ENCODE measurements at regions not wholly inside any gene's neighbourhood (a gene's known extent, or its start where the extent isn't known, plus 50 kb on each side); places are given as distances from the start of the nearest gene placed in this dataset.

DNA sequence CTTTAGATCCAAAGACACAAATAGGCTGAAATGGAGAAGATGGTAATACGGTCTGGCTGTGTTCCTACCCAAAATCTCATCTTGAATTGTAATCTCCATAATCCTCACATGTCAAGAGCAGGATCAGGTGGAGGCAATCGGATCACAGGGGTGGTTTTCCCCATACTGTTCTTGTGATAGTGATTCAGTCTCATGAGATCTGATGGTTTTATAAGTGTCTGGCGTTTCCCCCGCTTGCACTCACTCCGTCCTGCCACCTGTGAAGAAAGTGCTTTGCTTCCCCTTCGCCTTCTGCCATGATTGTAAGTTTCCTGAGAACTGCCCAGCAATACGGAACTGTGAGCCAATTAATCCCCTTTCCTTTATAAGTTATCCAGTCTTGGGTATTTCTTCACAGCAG lies 1795.5 kb upstream of the FLRT2 start:
- DNase-seq (ENCODE audit: insufficient read length, low spot score), result no peak
- no peak for TF ChIP-seq POLR2A (IDR thresholded peaks at IDR 0.05; ENCODE audit: low read depth, low read length)
- FAIRE-seq, result no peak

DNA sequence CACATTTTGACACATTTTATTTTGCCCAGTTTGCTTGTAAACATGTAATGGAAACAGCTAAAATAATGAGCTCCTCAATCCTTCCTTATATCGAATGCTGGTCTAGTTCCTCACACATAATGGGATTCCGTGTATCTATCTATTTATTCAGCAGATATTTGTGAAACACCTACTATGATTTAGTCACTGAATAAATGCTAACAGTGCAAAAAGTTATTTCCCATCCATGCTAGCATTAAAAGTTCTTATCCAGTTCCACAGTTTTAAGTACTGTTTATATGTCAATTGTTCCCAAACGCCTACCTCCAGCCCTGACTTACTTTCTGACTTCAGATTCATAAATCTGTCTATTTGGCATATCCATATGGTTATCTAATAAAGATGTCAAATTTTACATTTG lies 1788.7 kb upstream of the FLRT2 start:
- TF ChIP-seq POLR2A (IDR thresholded peaks at IDR 0.05; ENCODE audit: low read depth, low read length), result no peak
- no peak for FAIRE-seq
- DNase-seq (ENCODE audit: insufficient read length, low spot score), result no peak

DNA sequence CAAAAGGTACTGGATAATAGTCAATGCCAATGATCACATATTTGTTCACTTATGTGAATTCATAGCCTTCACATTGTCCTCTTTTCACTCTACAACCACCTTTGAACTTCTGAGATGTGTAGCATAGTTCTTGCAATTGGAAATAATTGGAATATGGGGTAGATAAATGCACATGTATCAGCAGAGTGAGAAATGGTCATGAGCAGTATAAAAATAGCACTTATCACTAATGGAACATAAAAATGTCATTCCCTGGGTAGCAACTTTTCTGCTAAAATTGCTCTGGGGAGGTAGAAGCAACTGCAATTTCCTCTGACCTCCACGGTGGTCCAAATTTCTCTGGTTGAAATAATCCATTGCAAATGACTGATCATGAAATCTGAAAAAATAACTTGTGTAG lies 1785.7 kb upstream of the FLRT2 start:
- FAIRE-seq (no peak), DNase-seq (ENCODE audit: insufficient read length, low spot score) (no peak)
- no peak for TF ChIP-seq POLR2A (IDR thresholded peaks at IDR 0.05; ENCODE audit: low read depth, low read length)

DNA sequence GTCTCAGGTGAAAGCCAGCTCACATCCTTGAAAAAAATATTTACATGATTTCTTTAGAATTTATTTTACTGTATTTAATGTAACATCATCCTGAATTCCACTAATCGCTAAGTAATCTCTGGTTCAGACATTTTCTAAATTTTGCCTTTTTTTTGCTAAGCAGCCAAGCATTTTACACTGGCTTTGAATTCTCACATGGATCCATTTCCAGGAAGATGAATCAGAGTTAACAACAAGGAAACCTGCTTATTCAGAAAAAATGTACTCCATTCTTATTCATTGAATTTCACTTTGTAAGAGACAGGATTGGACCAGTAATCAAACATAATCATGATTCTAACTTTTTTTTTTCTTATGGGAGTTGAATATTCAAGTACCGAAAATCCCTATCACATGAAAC lies 1785.1 kb upstream of the FLRT2 start:
- DNase-seq (ENCODE audit: insufficient read length, low spot score) (no peak), FAIRE-seq (no peak)
- TF ChIP-seq POLR2A (IDR thresholded peaks at IDR 0.05; ENCODE audit: low read depth, low read length), result no peak

DNA sequence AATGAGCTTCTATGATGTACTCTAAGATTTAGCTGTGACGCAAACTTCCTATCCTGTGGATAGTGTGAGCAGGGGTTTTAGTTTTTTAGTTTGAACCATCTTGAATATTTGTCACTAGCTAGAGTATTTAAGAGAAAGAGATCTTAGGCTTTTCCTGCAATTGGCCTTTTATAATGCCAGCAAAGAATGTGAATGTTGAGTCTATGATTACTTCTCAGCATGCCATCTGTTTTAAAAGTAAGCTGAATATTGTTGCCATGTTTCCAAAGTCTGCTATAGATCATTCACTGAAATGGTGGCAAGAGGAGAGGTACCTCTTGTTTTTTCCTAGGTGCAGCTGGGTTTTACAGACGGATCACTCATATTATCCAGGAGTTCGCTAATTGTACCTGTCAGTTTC lies 1783.6 kb upstream of the FLRT2 start:
- FAIRE-seq (no peak), DNase-seq (ENCODE audit: insufficient read length, low spot score) (no peak)
- no peak for TF ChIP-seq POLR2A (IDR thresholded peaks at IDR 0.05; ENCODE audit: low read depth, low read length)

DNA sequence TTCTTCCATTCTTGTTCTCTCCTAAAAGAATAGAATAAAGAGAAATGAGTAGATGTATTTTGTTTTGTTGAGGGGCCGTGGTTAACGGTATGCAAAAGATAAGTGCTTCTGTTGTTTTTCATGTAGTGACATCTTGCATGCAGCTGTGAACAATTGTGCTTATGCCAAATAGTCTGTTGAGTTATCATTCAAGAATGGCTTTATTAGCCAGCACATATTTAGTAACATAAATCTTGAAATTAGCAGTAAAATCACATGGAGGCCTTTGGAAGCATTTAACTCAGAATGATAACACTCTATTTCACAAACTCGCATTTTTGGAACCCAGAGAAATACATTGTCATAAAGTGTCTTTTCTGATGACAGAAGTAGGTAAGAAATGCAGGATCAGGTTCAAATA lies 1772.0 kb upstream of the FLRT2 start:
- DNase-seq (ENCODE audit: insufficient read length, low spot score) (no peak), FAIRE-seq (no peak)
- no peak for TF ChIP-seq POLR2A (IDR thresholded peaks at IDR 0.05; ENCODE audit: low read depth, low read length)

DNA sequence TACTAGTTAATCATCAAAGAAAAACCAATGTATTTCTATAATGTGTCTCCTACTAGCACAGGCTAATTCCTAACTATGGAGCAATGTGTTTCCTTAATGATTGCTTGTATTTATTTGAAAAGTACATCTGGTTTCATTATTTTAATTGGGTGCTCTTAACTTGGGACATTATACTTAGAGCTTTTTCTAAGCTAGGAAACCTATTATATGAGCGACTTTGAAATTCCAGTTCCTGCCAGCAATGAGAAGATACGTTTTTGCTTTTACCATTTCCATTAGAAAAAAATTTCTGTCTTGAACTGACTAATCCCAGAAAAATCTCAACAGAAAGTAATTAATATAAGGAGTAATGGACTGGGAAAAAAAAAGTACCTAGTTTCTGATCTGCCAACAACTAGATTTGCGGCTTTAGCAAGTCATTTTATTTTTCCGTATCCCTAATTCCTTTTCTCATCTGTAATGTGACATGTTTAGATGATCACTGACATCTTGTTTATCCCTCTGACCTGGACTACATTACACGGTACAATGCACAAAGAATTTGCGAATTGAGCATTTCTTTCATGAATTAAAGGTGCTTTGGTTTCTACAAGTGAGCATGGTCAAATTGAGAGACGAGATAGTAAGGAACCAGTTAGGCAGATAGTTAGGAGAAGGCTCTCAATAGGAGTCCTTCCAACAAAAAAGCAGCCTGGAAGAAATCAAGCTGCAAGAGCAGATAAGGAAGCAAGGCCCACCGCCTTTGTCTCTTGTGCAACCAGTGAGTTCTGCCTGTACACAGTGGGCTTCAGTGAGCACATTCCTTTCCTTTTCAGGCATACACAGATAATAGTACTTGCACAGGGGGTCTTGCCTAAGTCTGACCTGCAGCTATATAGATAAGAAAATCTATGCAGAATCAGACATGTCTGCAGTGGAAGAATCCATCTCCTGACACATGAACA lies 1765.0 kb upstream of the FLRT2 start:
- DNase-seq (ENCODE audit: insufficient read length, low spot score) (no peak), FAIRE-seq (no peak)
- no peak for TF ChIP-seq POLR2A (IDR thresholded peaks at IDR 0.05; ENCODE audit: low read depth, low read length)

DNA sequence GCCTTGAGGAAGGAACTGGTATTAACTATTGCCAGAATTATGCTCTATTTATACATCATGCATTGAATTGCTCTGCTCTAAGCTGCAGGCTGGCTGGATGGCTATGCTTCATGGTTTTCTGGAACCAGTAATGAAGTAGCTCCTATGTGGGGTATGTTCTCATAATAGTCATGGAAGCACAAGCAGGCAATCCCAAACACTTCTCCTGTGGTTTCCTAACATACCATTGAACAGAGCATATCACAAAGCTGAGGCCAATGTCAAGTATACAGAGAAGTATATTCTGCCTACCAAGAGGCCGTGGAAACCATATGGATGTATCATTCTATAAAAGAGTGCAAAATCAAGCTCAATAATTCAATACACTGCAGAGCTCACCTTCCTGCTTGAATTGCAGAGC lies 1752.4 kb upstream of the FLRT2 start:
- no peak for FAIRE-seq
- TF ChIP-seq POLR2A (IDR thresholded peaks at IDR 0.05; ENCODE audit: low read depth, low read length), result no peak
- no peak for DNase-seq (ENCODE audit: insufficient read length, low spot score)

DNA sequence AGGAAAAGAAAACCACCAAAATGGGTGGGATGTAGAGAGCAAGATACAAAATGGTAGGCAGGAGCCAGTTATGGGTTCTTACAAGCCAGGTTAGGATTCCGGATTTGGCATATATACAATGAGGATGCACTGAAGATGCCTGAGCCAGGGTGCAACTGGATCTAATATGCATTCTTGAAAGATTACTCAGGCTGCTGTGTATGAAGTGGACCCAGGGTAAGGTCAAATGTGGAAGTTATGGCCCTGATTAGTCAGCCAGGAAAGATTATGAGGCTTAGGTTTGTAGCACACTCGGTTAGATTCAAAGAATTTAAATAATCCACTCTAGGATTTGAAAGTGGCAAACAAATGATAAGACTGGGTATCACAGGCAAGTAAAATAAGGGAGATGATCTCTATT lies 1750.7 kb upstream of the FLRT2 start:
- no peak for TF ChIP-seq POLR2A (IDR thresholded peaks at IDR 0.05; ENCODE audit: low read depth, low read length)
- peak; percentile 57 for FAIRE-seq
- DNase-seq (ENCODE audit: insufficient read length, low spot score), result peak; percentile 16

DNA sequence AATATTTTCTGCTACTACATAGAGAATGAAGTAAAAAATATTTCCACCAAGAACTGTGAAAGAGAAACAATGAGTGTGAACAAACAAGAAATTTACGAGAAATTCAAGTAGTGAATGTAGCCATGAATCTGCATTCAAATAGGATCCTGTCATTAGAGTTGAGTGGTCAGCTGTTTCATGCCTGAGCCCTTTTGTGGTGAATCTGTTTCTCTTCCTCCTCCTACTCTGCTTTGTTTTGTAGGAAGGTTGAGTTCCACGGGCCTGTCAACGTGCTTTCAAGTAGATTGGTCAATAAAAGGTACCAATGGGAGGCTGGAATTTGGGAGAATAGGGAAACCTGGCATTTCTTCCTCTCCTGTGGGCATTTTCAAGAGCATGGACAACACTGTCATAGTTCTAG lies 1749.6 kb upstream of the FLRT2 start:
- no peak for DNase-seq (ENCODE audit: insufficient read length, low spot score)
- TF ChIP-seq POLR2A (IDR thresholded peaks at IDR 0.05; ENCODE audit: low read depth, low read length), result no peak
- no peak for FAIRE-seq

DNA sequence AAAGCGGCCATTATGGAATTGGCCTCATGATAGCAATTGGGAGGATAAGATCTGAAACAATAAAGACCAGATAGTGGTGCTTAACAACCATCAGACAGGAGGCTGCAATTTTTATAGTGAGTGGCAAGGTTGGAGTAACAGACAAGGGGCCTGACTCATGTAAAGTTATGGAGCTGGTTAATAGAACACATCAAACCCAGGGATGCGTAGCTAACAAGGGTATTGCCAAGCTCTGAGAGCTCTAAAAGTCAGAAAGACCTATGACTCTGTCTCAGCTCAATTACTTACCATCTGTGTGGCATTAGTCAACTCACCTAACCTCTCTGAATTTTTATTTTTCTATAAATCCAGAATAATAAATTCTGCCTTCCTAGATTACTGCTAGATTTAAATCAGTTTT lies 1731.5 kb upstream of the FLRT2 start:
- no peak for TF ChIP-seq POLR2A (IDR thresholded peaks at IDR 0.05; ENCODE audit: low read depth, low read length)
- DNase-seq (ENCODE audit: insufficient read length, low spot score), result no peak
- no peak for FAIRE-seq

DNA sequence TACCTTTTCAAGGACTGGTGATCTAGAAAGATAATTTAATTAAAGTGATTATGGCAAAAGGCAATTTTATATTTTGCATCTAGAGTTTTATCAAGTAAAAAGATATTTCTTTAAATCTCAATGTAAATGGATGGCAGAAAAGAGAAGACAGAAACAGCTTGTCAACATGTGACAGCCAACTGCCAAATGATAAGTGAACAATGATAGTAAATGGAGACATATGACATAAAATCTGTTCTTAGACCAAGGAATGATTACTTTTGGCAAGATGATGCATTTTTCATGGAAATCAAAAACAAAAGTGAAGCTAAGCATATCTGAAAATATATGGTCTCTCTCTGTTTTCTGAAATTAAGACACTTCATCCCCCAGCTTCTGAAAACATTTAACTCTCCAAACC lies 1730.7 kb upstream of the FLRT2 start:
- FAIRE-seq, result no peak
- DNase-seq (ENCODE audit: insufficient read length, low spot score), result no peak
- no peak for TF ChIP-seq POLR2A (IDR thresholded peaks at IDR 0.05; ENCODE audit: low read depth, low read length)

DNA sequence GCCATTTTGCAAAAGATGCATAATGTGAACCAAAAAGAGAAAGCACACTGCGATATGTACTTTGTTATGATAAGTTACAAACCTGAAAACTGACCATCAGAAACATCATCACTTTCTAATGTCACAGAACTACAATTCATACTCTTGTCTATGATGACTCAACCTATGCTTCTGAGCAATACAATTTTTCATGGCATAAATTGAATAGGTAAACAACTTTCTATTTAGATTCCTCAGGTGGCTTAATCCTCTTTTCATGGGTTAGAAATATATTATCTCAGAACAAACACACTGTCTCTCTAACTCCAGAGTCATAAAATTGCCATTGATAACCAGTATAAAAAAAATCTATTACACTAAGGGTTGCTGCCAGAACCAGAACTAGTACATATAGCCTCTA lies 1715.0 kb upstream of the FLRT2 start:
- no peak for DNase-seq (ENCODE audit: insufficient read length, low spot score)
- no peak for FAIRE-seq
- TF ChIP-seq POLR2A (IDR thresholded peaks at IDR 0.05; ENCODE audit: low read depth, low read length), result no peak

DNA sequence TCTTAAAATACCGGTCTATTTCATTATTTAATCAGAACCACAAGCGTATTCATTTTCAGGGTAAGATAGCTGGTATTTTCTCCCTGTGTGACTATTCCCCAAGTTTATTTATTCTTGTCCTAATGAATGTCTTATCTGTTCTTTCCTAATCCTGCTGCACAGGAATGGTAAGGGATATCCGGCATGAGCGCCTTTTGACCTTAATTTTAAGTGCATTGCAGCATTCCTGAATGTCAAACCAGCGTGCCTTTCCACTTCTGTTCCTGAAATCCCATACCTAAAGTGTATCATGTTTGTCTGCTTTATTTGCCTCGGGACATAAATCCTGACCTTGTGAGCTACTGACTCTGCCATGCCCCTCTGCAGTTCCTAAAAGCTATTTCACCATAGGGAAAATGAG lies 1713.2 kb upstream of the FLRT2 start:
- TF ChIP-seq POLR2A (IDR thresholded peaks at IDR 0.05; ENCODE audit: low read depth, low read length), result no peak
- no peak for DNase-seq (ENCODE audit: insufficient read length, low spot score)
- FAIRE-seq, result no peak

DNA sequence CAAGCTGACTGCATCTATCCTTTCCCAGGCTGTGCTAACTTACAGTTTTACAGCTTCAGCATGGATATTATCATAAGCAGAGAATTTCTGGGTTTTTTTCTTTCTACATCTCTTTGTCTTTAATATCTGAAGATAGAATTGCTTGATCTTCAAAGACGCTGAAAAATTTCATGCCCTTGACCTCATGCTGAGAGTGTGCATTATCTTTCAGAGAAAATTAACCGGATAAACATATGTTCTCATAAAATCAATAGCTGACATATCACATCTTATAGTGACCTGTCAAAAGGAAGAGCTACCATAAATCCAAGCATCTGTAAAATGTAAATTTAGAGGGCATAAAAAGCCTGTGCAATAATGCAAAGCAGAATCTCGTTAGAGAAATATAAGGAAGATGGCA lies 1704.1 kb upstream of the FLRT2 start:
- FAIRE-seq, result no peak
- no peak for DNase-seq (ENCODE audit: insufficient read length, low spot score)
- TF ChIP-seq POLR2A (IDR thresholded peaks at IDR 0.05; ENCODE audit: low read depth, low read length), result no peak

Measured in H54 (cell line).